Loucy (cell line): ENCODE measurements at regions not wholly inside any gene's neighbourhood (a gene's known extent, or its start where the extent isn't known, plus 50 kb on each side); places are given as distances from the start of the nearest gene placed in this dataset.

ENCODE experiments used
- CTCF ChIP-seq: fragments of 200-600 bp; sonication (generic); conservative IDR thresholded peaks from 2 replicates; pipeline ENCODE4 v1.5.1; 2014; ENCODE audit warnings: mild to moderate bottlenecking, antibody characterized with exemption, low read length
- EZH2phosphoT487 ChIP-seq: fragments of 200-600 bp; IDR thresholded peaks from 2 replicates; pipeline ENCODE4 v1.6.1; 2018; ENCODE audit warnings: antibody characterized with exemption, mild to moderate bottlenecking, moderate library complexity, borderline replicate concordance

- TF ChIP-seq CTCF (no peak), EZH2phosphoT487 (no peak)
These were observed 365.9 kb upstream of the NFIA start for GRCh38 chr1:60716472-60716871.
